ENCODE measurements at regions not wholly inside any gene's neighbourhood (a gene's known extent, or its start where the extent isn't known, plus 50 kb on each side); places are given as distances from the start of the nearest gene placed in this dataset.

DNA sequence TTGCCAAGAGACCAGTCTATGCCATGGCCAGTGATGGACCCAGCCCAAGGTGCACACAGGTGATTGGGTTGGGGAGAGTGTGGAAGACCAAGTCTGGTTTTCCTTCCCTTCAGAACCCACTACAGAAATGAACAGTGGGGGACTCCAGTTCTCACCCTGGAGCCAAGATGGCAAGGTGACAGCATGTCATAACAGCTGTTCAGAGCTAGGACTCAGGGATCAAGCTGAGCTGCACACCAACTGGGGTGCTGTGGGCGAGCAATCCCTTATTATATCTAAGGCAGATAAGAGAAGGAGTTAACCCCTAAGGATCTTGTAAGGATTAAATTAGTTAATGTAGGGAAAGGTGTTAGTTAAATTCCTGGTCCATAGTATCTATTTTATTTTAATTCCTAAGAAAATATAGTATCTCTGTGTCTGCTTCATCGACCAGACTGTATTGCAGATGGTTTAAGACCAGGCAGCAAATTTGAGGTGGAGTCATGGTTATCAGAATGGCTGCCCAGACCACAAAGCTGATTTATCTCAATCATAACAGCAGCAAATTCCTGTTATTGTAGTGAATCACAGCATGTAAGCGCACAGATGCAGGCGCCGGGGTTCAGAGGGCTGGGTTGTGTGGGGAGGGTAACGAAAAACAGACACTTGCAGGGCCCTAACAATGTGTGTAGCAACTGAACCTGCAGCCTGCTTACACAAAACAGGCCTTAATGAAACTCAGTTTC is 208.7 kb upstream of the ZNF32 start (continued):
- TF ChIP-seq, protein P1, sequence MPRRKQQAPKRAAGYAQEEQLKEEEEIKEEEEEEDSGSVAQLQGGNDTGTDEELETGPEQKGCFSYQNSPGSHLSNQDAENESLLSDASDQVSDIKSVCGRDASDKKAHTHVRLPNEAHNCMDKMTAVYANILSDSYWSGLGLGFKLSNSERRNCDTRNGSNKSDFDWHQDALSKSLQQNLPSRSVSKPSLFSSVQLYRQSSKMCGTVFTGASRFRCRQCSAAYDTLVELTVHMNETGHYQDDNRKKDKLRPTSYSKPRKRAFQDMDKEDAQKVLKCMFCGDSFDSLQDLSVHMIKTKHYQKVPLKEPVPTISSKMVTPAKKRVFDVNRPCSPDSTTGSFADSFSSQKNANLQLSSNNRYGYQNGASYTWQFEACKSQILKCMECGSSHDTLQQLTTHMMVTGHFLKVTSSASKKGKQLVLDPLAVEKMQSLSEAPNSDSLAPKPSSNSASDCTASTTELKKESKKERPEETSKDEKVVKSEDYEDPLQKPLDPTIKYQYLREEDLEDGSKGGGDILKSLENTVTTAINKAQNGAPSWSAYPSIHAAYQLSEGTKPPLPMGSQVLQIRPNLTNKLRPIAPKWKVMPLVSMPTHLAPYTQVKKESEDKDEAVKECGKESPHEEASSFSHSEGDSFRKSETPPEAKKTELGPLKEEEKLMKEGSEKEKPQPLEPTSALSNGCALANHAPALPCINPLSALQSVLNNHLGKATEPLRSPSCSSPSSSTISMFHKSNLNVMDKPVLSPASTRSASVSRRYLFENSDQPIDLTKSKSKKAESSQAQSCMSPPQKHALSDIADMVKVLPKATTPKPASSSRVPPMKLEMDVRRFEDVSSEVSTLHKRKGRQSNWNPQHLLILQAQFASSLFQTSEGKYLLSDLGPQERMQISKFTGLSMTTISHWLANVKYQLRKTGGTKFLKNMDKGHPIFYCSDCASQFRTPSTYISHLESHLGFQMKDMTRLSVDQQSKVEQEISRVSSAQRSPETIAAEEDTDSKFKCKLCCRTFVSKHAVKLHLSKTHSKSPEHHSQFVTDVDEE (CRISPR knock-in tag; IDR thresholded peaks at IDR 0.05) = peak; percentile 84
- TF ChIP-seq ESRRG (CRISPR knock-in tag; IDR thresholded peaks at IDR 0.05) = no peak
- TF ChIP-seq ISL1 (CRISPR knock-in tag; IDR thresholded peaks at IDR 0.05) = peak; percentile 79
- TF ChIP-seq ZNF70 (CRISPR knock-in tag; IDR thresholded peaks at IDR 0.05) = no peak
- TF ChIP-seq ZNF565 (CRISPR knock-in tag; conservative IDR thresholded peaks at IDR 0.05; ENCODE audit: low read depth) = no peak

DNA sequence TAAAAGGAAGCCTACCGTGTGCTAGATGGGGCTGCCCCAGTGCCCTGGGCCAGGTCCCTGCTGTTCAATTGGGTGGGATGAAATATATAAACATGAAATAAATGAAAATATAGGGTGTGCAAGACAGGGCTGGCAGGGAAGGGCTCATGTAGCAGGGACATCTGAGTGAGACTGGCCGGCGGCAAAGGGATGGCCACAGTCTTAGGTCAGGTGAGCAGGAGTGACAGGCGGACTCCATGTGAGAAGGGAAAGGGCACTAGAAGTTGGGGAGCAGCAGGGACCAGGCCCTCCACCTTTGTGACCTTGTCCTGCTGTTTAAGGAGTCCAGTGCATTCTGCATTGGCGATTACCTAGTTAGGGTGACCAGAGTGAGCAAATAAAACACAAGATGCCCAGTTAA is 207.6 kb upstream of the ZNF32 start:
- TF ChIP-seq CSDC2 (CRISPR knock-in tag; IDR thresholded peaks at IDR 0.05) (no peak), ZNF565 (CRISPR knock-in tag; conservative IDR thresholded peaks at IDR 0.05; ENCODE audit: low read depth) (no peak), PPARA (CRISPR knock-in tag; IDR thresholded peaks at IDR 0.05; ENCODE audit: borderline replicate concordance) (no peak), ZFP30 (CRISPR knock-in tag; IDR thresholded peaks at IDR 0.05) (no peak), TOX (CRISPR knock-in tag; IDR thresholded peaks at IDR 0.05; ENCODE audit: borderline replicate concordance) (no peak)
- TF ChIP-seq, protein P1 (CRISPR knock-in tag; IDR thresholded peaks at IDR 0.05) = no peak
- ATAC-seq = no peak

DNA sequence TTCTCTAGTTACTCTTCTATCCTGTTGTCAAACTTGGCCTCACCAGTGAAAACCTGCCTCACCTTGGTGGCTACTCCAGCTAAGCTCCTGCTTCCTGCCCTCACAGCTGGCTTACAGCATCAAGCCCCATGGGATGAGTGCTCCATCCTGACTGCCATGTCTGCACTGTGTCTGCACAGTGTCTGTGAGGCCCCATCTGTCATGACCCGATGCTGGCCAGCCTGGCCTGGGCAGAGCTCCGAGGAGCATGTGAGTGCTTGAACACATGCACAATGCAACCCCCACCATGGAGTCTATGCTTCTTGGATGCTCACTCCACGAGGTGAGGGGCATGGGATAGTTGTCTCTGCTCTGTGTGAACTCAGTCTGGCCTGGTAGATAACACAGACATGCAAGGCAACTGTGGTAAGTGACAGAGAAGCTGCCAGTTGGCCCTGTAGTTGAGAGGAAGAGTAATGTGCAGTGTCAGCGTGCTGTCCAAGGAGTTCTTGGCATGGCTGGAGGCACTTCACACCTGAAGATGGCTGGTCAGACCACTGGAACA is 207.1 kb upstream of the ZNF32 start:
- no peak; the same call in 2 of the 3 replicates for ATAC-seq
- TF ChIP-seq ZNF565 (CRISPR knock-in tag; conservative IDR thresholded peaks at IDR 0.05; ENCODE audit: low read depth) = no peak
- no peak for TF ChIP-seq ZFP30 (CRISPR knock-in tag; IDR thresholded peaks at IDR 0.05)
- TF ChIP-seq TCF4 (CRISPR knock-in tag; IDR thresholded peaks at IDR 0.05; ENCODE audit: borderline replicate concordance) = no peak
- TF ChIP-seq, protein P2, sequence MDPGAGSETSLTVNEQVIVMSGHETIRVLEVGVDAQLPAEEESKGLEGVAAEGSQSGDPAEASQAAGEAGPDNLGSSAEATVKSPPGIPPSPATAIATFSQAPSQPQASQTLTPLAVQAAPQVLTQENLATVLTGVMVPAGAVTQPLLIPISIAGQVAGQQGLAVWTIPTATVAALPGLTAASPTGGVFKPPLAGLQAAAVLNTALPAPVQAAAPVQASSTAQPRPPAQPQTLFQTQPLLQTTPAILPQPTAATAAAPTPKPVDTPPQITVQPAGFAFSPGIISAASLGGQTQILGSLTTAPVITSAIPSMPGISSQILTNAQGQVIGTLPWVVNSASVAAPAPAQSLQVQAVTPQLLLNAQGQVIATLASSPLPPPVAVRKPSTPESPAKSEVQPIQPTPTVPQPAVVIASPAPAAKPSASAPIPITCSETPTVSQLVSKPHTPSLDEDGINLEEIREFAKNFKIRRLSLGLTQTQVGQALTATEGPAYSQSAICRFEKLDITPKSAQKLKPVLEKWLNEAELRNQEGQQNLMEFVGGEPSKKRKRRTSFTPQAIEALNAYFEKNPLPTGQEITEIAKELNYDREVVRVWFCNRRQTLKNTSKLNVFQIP (CRISPR knock-in tag; IDR thresholded peaks at IDR 0.05; ENCODE audit: borderline replicate concordance, low read depth) = no peak
- TF ChIP-seq CSDC2 (CRISPR knock-in tag; IDR thresholded peaks at IDR 0.05) = no peak
- TF ChIP-seq ARNTL (CRISPR knock-in tag; IDR thresholded peaks at IDR 0.05; ENCODE audit: borderline replicate concordance, low read depth) = no peak

DNA sequence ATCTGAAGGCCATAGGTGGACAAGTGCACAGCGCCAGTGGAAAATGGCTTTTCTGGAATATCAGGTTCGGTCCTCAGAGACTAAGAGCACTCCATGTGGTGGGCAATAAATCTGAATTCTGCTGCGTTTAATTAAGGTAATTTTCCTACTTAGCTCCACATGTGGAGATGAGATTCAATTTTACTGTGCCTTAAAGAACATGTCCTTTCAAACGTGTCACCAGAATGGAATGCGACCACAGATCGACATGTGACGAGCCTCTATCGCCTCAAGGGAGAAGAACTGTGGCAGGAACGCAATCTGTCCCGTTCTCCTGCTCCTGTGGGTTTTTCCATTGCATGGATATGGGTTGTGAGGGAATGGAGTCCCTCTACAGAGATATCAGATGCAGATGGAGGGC is 205.3 kb upstream of the ZNF32 start:
- no peak for ATAC-seq
- TF ChIP-seq, protein P2 (CRISPR knock-in tag; IDR thresholded peaks at IDR 0.05; ENCODE audit: borderline replicate concordance, low read depth) = no peak
- TF ChIP-seq TCF4 (CRISPR knock-in tag; IDR thresholded peaks at IDR 0.05; ENCODE audit: borderline replicate concordance) (no peak), ARNTL (CRISPR knock-in tag; IDR thresholded peaks at IDR 0.05; ENCODE audit: borderline replicate concordance, low read depth) (no peak), ZC3H10 (CRISPR knock-in tag; IDR thresholded peaks at IDR 0.05) (no peak)

DNA sequence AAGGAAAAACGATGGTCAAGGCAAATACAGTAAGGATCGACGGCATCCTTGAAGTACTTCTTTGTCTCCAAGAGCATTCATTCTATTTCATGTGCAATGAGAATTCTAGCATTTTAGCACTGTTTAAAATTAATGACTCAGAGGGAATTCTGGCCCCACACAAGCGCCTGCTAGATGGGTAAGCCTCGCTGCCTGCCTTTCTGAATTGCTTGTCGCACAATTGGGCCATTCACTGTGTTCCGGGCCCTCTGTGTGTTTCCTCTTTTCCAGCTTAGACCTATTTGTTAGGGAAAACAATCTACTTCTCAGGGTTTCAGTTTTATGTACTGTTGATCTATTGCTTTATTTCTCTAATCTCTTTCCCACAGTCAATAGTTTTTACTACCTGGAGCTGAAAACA is 204.7 kb upstream of the ZNF32 start:
- TF ChIP-seq, protein P3, sequence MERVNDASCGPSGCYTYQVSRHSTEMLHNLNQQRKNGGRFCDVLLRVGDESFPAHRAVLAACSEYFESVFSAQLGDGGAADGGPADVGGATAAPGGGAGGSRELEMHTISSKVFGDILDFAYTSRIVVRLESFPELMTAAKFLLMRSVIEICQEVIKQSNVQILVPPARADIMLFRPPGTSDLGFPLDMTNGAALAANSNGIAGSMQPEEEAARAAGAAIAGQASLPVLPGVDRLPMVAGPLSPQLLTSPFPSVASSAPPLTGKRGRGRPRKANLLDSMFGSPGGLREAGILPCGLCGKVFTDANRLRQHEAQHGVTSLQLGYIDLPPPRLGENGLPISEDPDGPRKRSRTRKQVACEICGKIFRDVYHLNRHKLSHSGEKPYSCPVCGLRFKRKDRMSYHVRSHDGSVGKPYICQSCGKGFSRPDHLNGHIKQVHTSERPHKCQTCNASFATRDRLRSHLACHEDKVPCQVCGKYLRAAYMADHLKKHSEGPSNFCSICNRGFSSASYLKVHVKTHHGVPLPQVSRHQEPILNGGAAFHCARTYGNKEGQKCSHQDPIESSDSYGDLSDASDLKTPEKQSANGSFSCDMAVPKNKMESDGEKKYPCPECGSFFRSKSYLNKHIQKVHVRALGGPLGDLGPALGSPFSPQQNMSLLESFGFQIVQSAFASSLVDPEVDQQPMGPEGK (CRISPR knock-in tag; IDR thresholded peaks at IDR 0.05; ENCODE audit: borderline replicate concordance) = no peak
- TF ChIP-seq ZFP30 (CRISPR knock-in tag; IDR thresholded peaks at IDR 0.05) (no peak), ZC3H10 (CRISPR knock-in tag; IDR thresholded peaks at IDR 0.05) (no peak), ARNTL (CRISPR knock-in tag; IDR thresholded peaks at IDR 0.05; ENCODE audit: borderline replicate concordance, low read depth) (no peak), ZNF70 (CRISPR knock-in tag; IDR thresholded peaks at IDR 0.05) (no peak), TCF4 (CRISPR knock-in tag; IDR thresholded peaks at IDR 0.05; ENCODE audit: borderline replicate concordance) (no peak), OSR1 (CRISPR knock-in tag; IDR thresholded peaks at IDR 0.05) (no peak), ZFP3 (CRISPR knock-in tag; IDR thresholded peaks at IDR 0.05) (no peak), CSDC2 (CRISPR knock-in tag; IDR thresholded peaks at IDR 0.05) (no peak), ISL1 (CRISPR knock-in tag; IDR thresholded peaks at IDR 0.05) (no peak), RARB (CRISPR knock-in tag; IDR thresholded peaks at IDR 0.05) (no peak), ZNF8 (CRISPR knock-in tag; IDR thresholded peaks at IDR 0.05) (no peak)
- no peak for ATAC-seq

All from SK-N-SH treated with all-trans-retinoic acid at 6 μM for 48 hours (cell line).